Upper lobe of right lung (tissue), 1 donor: ENCODE measurements at regions not wholly inside any gene's neighbourhood (a gene's known extent, or its start where the extent isn't known, plus 50 kb on each side); places are given as distances from the start of the nearest gene placed in this dataset.
"Not testable (repeated sequence)": the region's sequence is repeated elsewhere in the genome, so short reads cannot be mapped to it uniquely, and the experiment has no call there.

Experiments used
- ATAC-seq: fragments of 200-7000 bp; cut with Tn5 transposase; one replicate; pipeline ENCODE4 v1.9.1; 2020; ENCODE audit warnings: mild to moderate bottlenecking, moderate library complexity
- DNase-seq: peaks from one replicate; pipeline ENCODE4 v3.0.0-alpha.2; 2020
- H3K27ac ChIP-seq: fragments of 200-600 bp; one replicate; pipeline ENCODE4 v1.8.0; 2022
- H3K27me3 ChIP-seq: fragments of 200-600 bp; one replicate; pipeline ENCODE4 v1.8.0; 2022; ENCODE audit warnings: mild to moderate bottlenecking
- H3K36me3 ChIP-seq: fragments of 200-600 bp; one replicate; pipeline ENCODE4 v1.8.0; 2022
- H3K4me1 ChIP-seq: fragments of 200-600 bp; one replicate; pipeline ENCODE4 v1.8.0; 2022
- H3K4me3 ChIP-seq: fragments of 200-600 bp; one replicate; pipeline ENCODE4 v1.8.0; 2022; ENCODE audit warnings: mild to moderate bottlenecking
- H3K9me3 ChIP-seq: fragments of 200-600 bp; one replicate; pipeline ENCODE4 v1.8.0; 2022
- intact Hi-C: fragments of 100-400 bp; cut with DNase I; formaldehyde crosslinking; loops from one replicate; pipeline ENCODE4 v1.11.0; 2022
- TF ChIP-seq, protein P1 (sequence below): fragments of 200-600 bp; IDR thresholded peaks from one replicate; pipeline ENCODE4 v1.8.0; 2022; ENCODE audit warnings: antibody characterized with exemption
- donor health status: DM: no; HTN: yes; CAD: no; lungs with severe emphysema.

DNA sequence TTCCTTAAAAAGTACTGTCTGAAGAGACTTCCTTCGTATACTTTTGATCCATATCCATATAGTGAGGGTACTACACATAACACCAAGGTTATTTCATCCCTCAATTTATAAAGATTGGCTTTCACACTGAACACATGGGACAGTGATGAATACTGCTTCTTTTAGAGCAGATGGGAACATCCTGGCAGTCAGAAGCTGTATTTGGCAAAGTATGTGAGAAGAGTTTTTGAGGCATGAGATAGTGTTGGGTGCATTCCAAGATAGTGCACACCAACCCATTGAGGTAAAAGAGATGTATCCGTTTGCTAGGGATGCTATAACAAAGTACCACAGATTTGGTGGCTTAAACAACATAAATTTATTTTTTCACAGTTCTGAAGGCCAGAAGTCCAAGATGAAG is 141.1 kb downstream of the MOSPD2 start:
- Histone ChIP-seq H3K27me3 (no peaks in the 10 kb centered on the region), H3K36me3 (no peaks in the 10 kb centered on the region), H3K4me3 (no peak overlapping the region), H3K27ac (no peak overlapping the region), H3K4me1 (no peaks in the 10 kb centered on the region), H3K9me3 (no peaks in the 10 kb centered on the region)
- DNase-seq: no peak
- ATAC-seq: no peak
- TF ChIP-seq, protein P1, sequence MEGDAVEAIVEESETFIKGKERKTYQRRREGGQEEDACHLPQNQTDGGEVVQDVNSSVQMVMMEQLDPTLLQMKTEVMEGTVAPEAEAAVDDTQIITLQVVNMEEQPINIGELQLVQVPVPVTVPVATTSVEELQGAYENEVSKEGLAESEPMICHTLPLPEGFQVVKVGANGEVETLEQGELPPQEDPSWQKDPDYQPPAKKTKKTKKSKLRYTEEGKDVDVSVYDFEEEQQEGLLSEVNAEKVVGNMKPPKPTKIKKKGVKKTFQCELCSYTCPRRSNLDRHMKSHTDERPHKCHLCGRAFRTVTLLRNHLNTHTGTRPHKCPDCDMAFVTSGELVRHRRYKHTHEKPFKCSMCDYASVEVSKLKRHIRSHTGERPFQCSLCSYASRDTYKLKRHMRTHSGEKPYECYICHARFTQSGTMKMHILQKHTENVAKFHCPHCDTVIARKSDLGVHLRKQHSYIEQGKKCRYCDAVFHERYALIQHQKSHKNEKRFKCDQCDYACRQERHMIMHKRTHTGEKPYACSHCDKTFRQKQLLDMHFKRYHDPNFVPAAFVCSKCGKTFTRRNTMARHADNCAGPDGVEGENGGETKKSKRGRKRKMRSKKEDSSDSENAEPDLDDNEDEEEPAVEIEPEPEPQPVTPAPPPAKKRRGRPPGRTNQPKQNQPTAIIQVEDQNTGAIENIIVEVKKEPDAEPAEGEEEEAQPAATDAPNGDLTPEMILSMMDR: no peak
- intact Hi-C loops: no loop called here

DNA sequence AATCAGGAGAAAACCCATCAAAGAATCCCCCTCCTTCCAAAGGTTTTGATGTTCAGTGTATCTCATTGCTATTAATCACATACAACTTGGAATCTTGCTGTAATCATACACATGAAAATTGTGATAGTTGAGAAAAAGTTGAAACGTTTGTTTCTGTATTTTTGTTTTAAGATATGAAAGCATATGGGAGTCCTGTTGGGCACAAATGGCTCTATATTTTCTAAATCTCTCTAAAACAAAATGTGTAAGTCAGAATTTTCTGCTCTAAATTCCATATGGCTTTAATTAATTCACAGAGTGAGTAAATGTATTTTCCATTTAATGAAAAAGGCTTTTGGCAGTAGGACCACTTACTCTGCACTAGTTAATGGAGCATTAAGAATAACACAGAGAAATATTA is 140.2 kb downstream of the MOSPD2 start:
- intact Hi-C loops: no loop called here
- H3K36me3 ChIP-seq: no peaks in the 10 kb centered on the region
- no peaks in the 10 kb centered on the region for H3K27me3 ChIP-seq
- H3K4me3 ChIP-seq: no peak overlapping the region
- no peak overlapping the region for H3K27ac ChIP-seq
- H3K9me3 ChIP-seq: no peaks in the 10 kb centered on the region
- no peaks in the 10 kb centered on the region for H3K4me1 ChIP-seq
- ATAC-seq: no peak
- TF ChIP-seq, protein P1: no peak
- no peak for DNase-seq

- Histone ChIP-seq H3K36me3 (no peaks in the 10 kb centered on the region), H3K9me3 (no peaks in the 10 kb centered on the region), H3K27ac (no peak overlapping the region), H3K4me3 (no peak overlapping the region), H3K27me3 (no peaks in the 10 kb centered on the region), H3K4me1 (no peaks in the 10 kb centered on the region)
- TF ChIP-seq, protein P1: no peak
- ATAC-seq: no peak
- intact Hi-C loops: no loop called here
- no peak for DNase-seq
These were observed 124.0 kb downstream of the MOSPD2 start for GRCh38 chrX:14997271-14997670.

DNA sequence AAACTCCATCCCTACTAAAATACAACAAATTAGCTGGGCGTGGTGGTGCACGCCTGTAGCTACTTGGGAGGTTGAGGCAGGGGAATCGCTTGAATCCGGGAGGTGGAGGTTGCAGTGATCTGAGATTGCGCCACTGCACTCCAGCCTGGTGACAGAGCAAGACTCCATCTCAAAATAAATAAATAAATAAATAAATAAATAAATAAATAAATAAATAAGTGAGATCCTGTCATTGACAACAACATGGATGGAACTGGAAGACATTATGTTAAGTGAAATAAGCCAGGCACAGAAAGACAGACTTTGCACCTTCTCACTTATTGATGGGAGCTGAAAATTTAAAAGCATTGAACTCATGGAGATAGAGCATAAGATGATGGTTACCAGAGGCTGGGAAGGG is 111.2 kb downstream of the MOSPD2 start:
- ATAC-seq, H3K4me1 ChIP-seq, H3K4me3 ChIP-seq, H3K27me3 ChIP-seq, H3K9me3 ChIP-seq, H3K27ac ChIP-seq, H3K36me3 ChIP-seq, DNase-seq, intact Hi-C loops: not testable (repeated sequence)
